ENCODE measurements at regions not wholly inside any gene's neighbourhood (a gene's known extent, or its start where the extent isn't known, plus 50 kb on each side); places are given as distances from the start of the nearest gene placed in this dataset.

DNA sequence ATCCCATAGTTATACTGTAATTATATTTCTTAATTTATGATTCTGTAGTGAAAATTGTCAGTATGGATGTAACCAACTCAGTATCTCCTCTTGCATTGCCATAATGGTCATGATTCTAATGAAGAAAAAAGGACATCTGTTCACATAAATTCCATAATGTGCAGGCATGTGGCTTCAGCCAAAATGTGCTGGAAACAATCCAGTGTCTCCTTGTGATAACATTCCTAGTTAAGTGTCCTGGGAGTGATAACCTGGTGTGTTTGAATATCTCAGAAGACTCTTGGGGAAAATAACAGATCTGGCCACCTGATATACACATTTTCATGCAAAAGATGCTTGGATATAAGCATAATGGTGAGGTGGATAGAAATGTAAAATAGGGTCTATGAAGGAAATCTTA lies 2309.8 kb downstream of the PCDH7 start:
- TF ChIP-seq, protein P1, sequence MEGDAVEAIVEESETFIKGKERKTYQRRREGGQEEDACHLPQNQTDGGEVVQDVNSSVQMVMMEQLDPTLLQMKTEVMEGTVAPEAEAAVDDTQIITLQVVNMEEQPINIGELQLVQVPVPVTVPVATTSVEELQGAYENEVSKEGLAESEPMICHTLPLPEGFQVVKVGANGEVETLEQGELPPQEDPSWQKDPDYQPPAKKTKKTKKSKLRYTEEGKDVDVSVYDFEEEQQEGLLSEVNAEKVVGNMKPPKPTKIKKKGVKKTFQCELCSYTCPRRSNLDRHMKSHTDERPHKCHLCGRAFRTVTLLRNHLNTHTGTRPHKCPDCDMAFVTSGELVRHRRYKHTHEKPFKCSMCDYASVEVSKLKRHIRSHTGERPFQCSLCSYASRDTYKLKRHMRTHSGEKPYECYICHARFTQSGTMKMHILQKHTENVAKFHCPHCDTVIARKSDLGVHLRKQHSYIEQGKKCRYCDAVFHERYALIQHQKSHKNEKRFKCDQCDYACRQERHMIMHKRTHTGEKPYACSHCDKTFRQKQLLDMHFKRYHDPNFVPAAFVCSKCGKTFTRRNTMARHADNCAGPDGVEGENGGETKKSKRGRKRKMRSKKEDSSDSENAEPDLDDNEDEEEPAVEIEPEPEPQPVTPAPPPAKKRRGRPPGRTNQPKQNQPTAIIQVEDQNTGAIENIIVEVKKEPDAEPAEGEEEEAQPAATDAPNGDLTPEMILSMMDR (IDR thresholded peaks at IDR 0.05): no peak
- TF ChIP-seq POLR2AphosphoS5 (IDR thresholded peaks at IDR 0.05) (no peak), POLR2A (IDR thresholded peaks at IDR 0.05) (no peak)
